OCI-LY7 (cell line): ENCODE measurements at regions not wholly inside any gene's neighbourhood (a gene's known extent, or its start where the extent isn't known, plus 50 kb on each side); places are given as distances from the start of the nearest gene placed in this dataset.

ENCODE experiments used
- EZH2phosphoT487 ChIP-seq: fragments of 200-600 bp; sonication (generic); IDR thresholded peaks from 2 replicates; pipeline ENCODE4 v1.6.1; 2018; ENCODE audit warnings: low read depth, borderline replicate concordance, mild to moderate bottlenecking, mixed run types, antibody characterized with exemption, low read length, moderate library complexity, mixed read lengths
- TF ChIP-seq, protein P1 (sequence below): fragments of 200-600 bp; sonication (generic); conservative IDR thresholded peaks from 2 replicates; pipeline ENCODE4 v1.5.1; 2014; ENCODE audit warnings: mild to moderate bottlenecking, antibody characterized with exemption, low read length, moderate library complexity, mixed read lengths

DNA sequence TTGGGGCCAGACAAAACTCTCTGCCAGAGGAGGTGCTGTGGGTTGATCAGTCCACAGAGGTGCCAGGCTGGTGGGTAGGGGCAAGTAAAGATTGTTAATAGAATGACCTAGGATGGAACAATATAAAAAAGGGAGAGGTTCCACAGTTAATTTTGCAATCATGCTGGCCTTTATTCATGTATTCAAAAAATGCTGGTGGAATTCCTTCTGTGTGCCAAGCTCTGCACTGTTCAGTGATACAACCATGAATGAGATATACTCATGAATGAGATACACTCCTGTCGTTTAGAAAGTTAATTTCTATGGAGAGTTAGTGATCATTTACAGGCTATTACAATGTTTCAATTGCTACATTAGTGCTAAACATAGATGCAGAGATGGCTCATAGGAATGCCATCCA is 252.6 kb upstream of the RMST start:
- TF ChIP-seq, protein P1, sequence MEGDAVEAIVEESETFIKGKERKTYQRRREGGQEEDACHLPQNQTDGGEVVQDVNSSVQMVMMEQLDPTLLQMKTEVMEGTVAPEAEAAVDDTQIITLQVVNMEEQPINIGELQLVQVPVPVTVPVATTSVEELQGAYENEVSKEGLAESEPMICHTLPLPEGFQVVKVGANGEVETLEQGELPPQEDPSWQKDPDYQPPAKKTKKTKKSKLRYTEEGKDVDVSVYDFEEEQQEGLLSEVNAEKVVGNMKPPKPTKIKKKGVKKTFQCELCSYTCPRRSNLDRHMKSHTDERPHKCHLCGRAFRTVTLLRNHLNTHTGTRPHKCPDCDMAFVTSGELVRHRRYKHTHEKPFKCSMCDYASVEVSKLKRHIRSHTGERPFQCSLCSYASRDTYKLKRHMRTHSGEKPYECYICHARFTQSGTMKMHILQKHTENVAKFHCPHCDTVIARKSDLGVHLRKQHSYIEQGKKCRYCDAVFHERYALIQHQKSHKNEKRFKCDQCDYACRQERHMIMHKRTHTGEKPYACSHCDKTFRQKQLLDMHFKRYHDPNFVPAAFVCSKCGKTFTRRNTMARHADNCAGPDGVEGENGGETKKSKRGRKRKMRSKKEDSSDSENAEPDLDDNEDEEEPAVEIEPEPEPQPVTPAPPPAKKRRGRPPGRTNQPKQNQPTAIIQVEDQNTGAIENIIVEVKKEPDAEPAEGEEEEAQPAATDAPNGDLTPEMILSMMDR: no peak
- no peak for TF ChIP-seq EZH2phosphoT487
